Chondrocyte (in vitro differentiated cells): ENCODE measurements at regions not wholly inside any gene's neighbourhood (a gene's known extent, or its start where the extent isn't known, plus 50 kb on each side); places are given as distances from the start of the nearest gene placed in this dataset.

Experiments
- DNase-seq: peaks from one replicate; pipeline ENCODE4 v3.0.0; 2021; ENCODE audit warnings: mixed read lengths, low spot score
- H3K27ac Mint-ChIP-seq: one replicate; pipeline ENCODE4 v1.8.0; 2021; ENCODE audit warnings: mild to moderate bottlenecking, moderate library complexity, mixed read lengths; ENCODE audit not compliant: unreplicated experiment
- H3K27me3 Mint-ChIP-seq: 2 replicates; pipeline ENCODE4 v1.8.0; 2021; ENCODE audit warnings: low read depth, mixed read lengths
- H3K36me3 Mint-ChIP-seq: 2 replicates; pipeline ENCODE4 v1.8.0; 2021; ENCODE audit warnings: low read depth, mixed read lengths
- H3K4me1 Mint-ChIP-seq: 2 replicates; pipeline ENCODE4 v1.8.0; 2021; ENCODE audit warnings: low read depth, mild to moderate bottlenecking, mixed read lengths
- H3K4me3 Mint-ChIP-seq: one replicate; pipeline ENCODE4 v1.8.0; 2021; ENCODE audit warnings: mild to moderate bottlenecking, moderate library complexity, mixed read lengths; ENCODE audit not compliant: unreplicated experiment
- H3K9me3 Mint-ChIP-seq: 2 replicates; pipeline ENCODE4 v1.8.0; 2021; ENCODE audit warnings: low read depth, mixed read lengths
- CTCF ChIP-seq: fragments of 200-600 bp; sonication (generic); IDR thresholded peaks from 2 replicates; pipeline ENCODE4 v1.5.0; 2021; ENCODE audit warnings: antibody characterized with exemption, mild to moderate bottlenecking, moderate library complexity

DNA sequence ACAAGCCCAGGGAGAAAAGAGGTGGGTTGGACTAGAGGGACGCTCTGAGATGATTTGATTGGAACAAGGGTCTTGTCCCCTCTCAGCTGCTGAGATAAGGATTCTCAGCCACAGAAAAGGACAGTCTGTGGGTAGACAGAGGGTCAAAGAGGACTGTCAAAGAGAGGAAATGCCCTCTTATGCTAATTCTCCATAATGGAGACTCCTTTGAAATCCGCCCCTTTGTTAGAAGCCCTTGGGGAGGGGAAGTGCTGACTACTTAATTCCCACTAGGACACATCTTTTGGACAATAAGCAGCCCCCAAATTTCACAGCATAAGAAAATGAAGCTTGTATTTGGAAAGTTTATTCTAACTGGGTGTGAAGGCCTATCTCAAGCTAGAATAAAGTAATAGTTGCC lies 176.6 kb downstream of the KTN1 start:
- no peak overlapping the region for H3K4me3 Mint-ChIP-seq
- H3K4me1 Mint-ChIP-seq = peaks cover 10% of the 10 kb centered on the region
- DNase-seq = no peak

GRCh38 chr14:55758796-55759195 lies 178.8 kb downstream of the KTN1 start:
- Mint-ChIP-seq H3K27me3 (peaks cover 8% of the 10 kb centered on the region), H3K9me3 (no peaks in the 10 kb centered on the region), H3K4me3 (no peak overlapping the region), H3K27ac (no peak overlapping the region), H3K36me3 (no peaks in the 10 kb centered on the region), H3K4me1 (no peaks in the 10 kb centered on the region)
- no peak for DNase-seq
- no peak for TF ChIP-seq CTCF

More for the DNA sequence above, 176.6 kb downstream of the KTN1 start:
- no peak for TF ChIP-seq CTCF
- Mint-ChIP-seq H3K36me3 (no peaks in the 10 kb centered on the region), H3K27ac (no peak overlapping the region), H3K27me3 (peaks cover 2% of the 10 kb centered on the region), H3K9me3 (no peaks in the 10 kb centered on the region)

- Mint-ChIP-seq H3K27me3 (peaks cover 8% of the 10 kb centered on the region), H3K4me3 (no peak overlapping the region), H3K27ac (no peak overlapping the region), H3K9me3 (peaks cover 4% of the 10 kb centered on the region), H3K4me1 (no peaks in the 10 kb centered on the region), H3K36me3 (peaks cover 2% of the 10 kb centered on the region)
- DNase-seq = no peak
- no peak for TF ChIP-seq CTCF
Observed at GRCh38 chr14:55760789-55761566, 181.0 kb downstream of the KTN1 start.

GRCh38 chr14:55761651-55762050 lies 181.6 kb downstream of the KTN1 start:
- H3K4me3 Mint-ChIP-seq = no peak overlapping the region
- peaks cover 4% of the 10 kb centered on the region for H3K9me3 Mint-ChIP-seq
- H3K4me1 Mint-ChIP-seq = no peaks in the 10 kb centered on the region
- H3K27me3 Mint-ChIP-seq = peaks cover 8% of the 10 kb centered on the region
- TF ChIP-seq CTCF = no peak
- peaks cover 2% of the 10 kb centered on the region for H3K36me3 Mint-ChIP-seq
- no peak for DNase-seq
- no peak overlapping the region for H3K27ac Mint-ChIP-seq

DNA sequence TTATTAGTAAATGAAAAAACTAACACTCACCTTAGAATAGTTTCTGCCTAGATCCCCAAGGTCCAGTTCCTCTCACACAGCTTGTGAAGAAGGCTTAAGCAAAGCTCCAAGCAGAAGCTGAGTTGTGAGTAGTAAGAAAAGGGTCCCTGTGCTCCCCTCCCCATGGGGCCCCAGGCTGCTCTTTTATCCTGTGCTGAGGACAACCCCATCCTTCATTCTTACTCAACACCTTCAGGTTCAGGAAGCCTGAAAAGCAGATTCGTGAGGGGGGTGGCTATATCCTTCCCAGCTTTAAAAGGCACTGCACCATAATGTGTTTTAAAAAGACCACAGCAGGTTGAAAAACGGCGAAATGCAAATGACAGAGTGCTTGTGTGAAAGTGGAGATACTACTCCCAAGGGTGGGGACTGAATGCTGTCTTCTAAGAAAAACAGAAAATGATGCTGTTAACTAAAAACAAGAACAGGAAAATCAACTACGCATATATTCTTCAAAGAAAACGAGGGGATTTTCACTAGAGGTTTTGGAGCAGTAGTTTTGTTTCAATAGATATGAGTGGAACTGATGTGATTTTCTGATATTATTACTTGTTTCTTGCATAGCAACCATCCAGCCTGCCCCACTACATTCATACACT lies 182.7 kb downstream of the KTN1 start:
- peaks cover 8% of the 10 kb centered on the region for H3K27me3 Mint-ChIP-seq
- no peak overlapping the region for H3K4me3 Mint-ChIP-seq
- no peak for DNase-seq
- H3K36me3 Mint-ChIP-seq = peaks cover 2% of the 10 kb centered on the region
- H3K4me1 Mint-ChIP-seq = no peaks in the 10 kb centered on the region
- TF ChIP-seq CTCF = no peak
- H3K27ac Mint-ChIP-seq = no peak overlapping the region
- H3K9me3 Mint-ChIP-seq = peaks cover 4% of the 10 kb centered on the region
